ENCODE measurements at regions not wholly inside any gene's neighbourhood (a gene's known extent, or its start where the extent isn't known, plus 50 kb on each side); places are given as distances from the start of the nearest gene placed in this dataset.
A peak's percentile ranks its signal among the peaks of the same experiment; 100 is the strongest.

DNA sequence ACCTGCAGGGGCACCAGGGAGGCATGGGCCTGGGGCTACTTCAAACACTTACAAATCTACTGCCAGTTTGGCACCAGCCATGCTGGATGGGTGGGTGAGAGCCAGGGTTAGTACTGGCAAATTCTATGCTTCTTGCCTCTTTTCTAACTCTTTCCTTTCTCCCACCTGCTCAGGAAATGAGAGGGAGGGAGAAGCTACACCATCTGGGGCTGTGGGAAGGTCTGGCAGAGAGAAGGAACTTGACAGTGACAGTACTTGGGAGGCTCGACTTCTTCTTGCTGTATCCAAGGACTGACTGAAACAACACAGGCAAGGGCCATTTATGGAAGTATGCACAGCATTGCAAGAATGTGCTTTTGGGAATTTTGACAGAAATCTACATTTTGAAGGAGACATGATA lies 149.6 kb upstream of the DYRK2 start:
- DNase-seq (ENCODE audit: low read depth) = no peak

DNA sequence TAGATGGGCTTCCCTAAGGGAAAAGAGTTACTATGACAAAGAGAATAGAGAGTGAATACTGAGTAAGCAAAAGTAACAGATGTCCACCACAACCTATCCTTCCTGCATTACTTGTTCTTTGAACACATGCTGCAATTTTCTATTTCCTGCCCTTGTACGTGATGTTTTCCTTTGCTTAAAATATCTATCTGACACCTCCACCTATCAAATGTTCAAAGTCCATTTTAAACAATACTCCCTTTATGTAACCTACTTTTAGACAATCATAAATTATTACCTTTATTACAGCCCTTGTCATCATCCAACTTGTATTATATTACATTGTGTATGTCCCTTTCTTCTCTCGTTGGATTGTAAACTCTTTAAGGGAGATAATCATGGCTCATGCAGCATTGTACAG lies 147.2 kb upstream of the DYRK2 start:
- DNase-seq (ENCODE audit: low read depth) = no peak

DNA sequence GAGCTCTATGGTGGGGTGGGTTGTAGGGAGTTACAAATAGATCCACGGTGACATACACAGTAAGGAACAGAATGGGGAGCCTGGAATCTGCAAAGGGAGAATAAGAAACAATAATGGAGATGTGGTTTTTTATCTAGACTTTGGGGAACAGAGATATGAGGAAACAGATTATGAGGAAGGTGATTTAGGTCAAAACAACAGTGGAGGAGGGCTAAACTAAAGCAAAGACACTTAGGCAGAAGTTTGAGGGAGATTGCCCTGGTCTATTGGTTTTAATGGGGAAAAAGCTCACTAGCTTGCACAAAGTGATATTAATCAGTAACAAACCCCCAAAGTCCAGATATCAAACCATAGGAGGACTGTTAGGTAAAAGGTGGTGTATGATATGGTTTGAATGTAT lies 144.5 kb upstream of the DYRK2 start:
- DNase-seq (ENCODE audit: low read depth) = no peak

DNA sequence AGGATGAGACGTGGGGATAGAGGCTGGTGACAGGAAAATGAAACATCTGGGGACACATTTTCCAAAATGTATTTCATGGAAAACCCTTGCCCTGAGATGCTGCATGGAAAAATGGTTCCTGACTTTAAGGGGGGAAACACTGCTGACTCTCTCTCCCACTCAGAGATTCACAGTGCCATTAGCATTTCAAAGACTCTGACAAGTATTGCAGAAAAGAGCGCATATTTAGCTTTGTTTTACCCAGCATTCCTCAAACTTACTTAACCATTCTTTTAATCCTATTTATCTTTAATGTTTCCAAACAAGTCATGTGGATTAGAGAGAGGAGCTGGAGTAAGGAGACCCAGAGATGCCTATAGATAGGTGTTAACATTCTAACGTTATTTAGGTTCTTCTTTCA lies 141.8 kb upstream of the DYRK2 start:
- no peak for DNase-seq (ENCODE audit: low read depth)

DNA sequence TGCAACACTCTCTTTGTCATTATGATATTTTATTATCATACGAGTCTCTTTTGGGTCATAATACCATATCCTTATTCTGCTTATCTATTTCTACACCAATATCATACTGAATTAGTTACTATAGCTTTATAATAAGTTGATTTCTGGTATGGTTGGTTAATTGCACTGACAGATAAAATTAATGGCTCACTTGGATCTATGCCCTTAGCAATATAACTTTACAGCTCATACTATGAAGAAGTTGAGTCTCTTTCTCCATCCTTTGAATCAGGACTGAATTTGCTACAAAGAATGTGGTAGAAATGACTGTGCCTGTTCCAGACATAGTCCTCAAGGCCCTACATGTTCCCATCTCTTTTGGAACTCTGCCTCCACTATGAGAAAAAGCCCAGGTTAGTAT lies 139.7 kb upstream of the DYRK2 start:
- DNase-seq (ENCODE audit: low read depth) = no peak

DNA sequence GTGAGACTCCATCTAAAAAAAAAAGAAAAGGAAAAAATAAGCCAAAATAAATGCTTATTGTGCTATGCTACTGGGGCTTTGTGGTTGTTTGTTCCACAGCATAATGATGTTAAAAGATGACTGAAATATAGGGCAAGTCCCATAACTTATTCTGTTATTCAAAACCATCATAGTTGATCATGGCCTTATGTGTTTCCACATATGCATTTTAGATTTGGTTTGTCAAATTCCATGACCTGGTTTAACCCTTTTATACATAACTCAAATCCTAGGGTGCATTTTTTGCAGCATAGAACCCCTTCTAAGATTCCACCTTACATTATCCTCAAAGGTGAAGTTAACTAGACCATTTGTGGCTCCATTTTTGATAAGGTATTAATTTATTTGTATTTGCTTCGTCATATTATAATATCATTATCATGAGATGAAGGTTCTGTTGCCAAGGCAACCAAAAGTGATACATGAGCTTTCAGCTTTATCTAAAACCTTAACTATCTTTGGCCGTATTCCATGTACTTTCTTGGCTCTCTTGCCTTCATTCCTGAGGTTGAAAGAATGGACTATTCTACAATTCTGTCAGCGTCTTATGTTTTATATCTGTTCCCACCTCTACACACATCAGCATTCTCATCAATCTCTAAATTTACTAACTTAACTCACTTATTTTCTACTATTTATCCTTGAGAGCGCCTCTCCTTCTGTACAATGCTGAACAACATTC lies 138.7 kb upstream of the DYRK2 start:
- no peak for DNase-seq (ENCODE audit: low read depth)

DNA sequence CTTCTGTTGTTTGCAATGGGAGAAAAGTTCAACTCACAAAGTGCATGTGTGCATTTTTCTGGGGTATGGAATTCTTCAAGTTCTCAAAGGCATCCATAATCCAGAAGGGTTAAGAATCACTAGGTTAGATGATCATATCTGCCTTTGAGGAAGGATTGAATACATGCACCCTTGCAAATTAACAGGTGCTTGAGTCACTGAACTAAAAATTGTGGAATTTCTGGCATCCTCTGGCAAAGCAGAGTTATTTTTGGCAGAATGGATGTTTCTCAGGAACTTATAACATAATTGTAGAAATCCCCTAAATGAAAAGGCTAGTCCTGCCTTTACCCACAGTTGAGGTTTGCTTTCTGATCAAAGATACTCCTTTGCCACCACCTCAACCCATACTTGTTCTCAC lies 136.5 kb upstream of the DYRK2 start:
- no peak for DNase-seq (ENCODE audit: low read depth)

DNA sequence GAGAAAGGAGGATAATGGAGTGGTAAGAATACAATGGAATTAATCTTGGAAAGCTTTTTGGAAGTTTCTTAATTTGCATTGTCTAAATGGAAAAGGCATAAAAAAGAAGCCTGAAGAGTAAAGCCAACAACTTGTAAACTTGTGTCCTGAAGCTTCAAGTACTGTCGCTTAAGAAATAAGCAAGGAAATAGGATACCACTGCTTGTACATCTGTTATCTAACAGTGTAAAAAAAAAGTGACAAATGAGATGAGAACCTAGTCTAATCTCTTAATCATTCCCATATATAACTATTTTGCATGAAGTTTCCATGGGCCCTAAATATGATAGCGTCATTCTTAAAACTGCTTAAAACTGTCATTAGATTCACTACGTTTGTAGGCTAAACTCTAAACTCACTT lies 134.0 kb upstream of the DYRK2 start:
- no peak for DNase-seq (ENCODE audit: low read depth)

DNA sequence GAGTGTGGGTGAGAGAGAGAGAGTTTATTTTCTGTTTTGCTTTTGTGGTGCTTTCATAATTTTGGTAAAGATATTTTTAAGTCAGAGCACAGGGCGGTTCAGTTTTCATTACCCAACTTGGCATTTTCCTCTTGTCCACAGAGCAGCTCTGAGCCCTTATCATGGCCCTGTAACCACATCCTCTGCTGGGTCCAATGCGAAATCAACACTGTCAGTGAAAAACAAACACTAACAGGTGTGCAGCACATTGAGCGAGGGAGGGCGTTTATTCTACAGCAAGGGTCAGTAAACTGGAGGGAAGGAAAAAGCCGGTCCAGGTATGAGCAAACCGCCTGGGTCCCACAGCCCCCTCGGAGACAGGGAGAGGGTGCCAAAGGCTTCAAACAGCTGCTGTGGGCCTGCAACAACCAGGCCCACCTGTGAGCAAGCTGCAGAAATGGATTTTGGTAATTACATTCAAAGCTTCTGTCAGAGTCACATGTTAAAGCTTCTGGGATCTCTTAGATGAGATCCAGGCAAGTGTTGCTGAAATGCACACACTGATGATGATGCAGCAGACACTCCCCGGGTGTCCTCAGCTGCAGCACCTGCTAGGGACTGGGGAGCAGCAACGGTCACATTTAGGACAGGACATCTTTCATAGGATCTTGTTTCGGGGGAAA lies 132.7 kb upstream of the DYRK2 start:
- no peak for DNase-seq (ENCODE audit: low read depth)

DNA sequence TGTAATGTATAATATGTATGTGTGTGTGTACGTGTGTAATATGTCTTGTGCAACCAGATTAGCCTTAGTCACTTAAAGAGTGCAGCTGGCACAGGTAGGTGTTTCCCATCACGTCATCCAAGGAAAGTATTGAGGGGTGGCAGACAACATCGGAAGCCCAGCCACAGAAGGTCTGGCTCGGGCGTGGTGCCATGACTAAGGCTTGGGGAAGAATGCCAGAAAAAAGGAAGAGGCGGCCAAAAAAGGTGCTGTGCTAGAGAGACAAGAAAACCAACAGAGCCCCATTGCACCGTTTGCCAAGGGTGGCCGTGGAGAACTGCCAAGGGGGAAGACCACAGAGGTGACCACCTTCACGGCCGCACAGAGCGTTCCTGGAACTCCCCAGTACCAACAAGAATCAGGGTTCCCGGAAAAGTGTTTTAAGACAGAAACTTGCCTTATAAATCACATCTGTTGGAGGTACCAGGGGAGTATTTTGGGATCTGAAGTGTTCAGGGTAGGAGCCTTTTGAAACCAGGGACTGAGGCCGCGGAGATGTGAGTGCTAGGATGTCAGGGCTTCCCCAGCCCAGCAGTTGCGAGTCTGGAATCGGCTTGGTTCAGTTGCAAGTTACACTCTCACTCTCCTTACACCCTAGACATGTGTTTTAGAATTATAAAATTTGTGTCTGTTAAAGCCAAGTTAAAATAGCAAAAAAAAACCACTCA lies 131.2 kb upstream of the DYRK2 start:
- DNase-seq (ENCODE audit: low read depth) = no peak

DNA sequence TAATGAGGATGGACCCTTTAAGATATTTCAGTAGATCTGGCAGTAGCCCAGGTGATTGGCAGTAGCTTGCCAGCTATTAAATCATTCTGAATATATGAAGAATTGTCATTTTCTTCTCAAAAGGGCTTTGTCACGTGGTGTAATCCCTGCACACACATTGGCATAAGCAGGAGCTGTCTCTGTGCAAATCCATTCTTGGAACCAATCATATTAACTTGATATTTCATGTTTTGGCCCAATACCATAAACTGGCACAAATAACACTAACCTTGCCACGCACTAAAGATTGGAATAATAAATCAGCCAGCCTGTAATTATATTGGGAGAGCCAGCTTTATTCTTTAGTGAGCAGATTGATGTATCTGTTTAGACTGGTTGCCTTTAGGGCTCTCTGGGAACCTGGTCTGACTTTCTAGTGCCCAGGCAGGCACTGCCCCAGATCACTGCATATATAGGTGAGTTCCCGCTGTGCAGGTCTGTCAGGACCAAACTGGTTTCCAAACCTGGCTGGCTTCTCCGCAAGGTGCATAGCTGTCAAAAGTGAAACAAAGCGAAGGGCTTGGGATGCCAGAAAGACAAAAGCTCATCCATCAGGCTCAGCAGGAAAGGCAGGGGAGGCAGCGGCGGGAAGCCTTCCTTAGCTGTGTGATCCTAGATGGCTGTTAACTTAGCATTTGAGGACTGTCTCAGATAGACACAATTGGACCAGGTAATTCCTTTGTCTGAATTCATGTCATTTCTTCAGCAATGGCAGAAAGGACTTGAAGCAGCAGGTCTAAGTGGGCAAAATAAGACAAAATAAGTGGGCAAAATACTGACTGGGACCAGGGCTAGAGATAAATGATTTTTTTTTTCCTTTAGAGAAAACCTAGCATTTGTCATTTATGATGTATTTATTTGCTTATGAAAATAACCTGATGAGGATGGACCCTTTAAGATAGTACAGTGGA lies 128.8 kb upstream of the DYRK2 start:
- no peak for DNase-seq (ENCODE audit: low read depth)

DNA sequence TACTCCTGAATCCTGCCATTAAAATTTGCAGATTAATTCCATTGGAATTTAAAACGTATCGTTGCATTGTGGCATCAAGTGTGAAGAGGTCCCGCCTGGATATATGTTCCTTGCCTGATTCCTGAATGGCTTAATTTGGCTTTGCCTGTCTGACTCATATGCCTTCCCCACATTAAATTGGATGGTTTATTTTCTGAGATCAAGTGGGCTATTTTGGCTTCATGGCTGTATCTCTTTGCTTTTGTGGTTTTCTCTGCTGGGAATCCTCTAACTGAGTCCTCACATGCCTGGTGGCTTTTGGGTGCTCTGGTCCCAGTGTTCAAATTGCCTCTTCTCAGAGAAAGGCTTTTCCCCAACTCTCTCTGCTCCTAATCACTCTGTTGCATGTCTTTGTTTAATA lies 127.9 kb upstream of the DYRK2 start:
- DNase-seq (ENCODE audit: low read depth) = no peak

DNA sequence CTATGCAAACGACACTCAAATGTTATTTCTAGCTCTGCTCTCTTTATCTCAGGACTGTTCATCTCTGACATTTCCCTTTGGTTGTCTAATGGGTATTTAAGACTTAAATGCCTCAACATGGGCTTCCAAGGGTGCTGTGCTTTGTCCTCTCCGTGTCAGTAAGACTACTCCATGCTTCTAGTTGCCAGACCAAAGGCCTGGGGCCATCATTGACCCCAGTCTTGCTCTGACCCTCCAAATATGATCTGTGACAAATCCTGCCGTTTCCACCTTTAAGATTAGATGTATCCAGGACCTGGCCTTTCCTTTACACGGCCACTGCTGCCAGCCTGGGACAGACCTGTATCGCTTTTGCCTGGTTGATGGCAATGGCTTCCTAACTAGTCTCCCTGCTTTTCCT lies 126.3 kb upstream of the DYRK2 start:
- DNase-seq (ENCODE audit: low read depth) = no peak

DNA sequence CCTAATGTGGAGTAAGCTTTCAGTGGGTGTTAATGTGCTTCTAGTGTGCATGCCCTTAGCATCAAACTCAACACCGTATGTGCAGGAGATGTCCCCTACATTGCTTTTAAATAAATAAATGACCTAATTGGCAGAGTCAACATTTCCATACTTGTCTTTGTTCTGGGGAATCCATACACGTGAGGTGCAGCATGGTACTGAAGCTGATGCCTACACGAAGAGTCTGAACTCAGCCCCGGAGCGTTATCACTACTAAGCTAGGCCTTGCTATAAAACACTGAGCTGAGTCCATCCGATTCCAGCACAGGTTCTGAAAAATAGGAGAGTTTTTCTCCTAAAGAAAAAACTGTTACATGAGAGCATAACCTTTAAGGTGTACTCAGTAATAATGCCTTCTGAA lies 125.0 kb upstream of the DYRK2 start:
- DNase-seq (ENCODE audit: low read depth) = no peak

DNA sequence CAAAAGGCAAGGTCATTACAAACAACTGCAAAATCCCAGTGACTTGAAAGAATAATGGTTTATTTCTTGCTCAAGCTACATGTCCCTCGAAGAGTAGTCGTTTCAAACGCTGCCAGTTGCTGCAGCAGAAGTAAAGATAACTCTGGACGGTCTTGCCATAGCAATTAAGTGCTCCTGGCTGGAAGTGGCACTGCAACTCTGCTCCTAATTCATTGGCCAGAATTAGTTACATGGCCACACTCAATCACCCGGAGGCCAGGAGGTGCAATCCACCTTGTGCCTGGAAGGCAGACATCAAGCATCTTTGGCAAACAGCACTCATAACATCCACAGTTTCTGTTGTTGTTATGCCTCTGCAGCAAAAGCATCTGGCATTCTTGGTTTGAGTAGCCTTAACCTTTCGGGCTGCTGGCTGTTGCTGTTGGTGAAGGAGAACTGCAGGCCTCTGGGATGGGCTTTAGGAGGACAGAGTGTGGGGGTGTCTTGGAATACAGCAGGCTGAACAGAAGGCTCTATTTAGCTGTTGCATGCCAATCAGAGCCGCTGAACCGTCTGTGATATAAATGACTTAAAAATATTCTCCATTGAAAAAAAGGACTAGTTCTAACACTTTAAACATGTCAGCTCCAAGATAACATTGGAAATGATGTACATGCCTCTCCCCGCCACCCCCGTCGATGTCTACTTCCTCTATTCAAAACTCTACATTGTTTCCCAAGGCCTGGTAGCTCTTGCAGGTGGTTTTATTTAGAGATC lies 123.5 kb upstream of the DYRK2 start:
- no peak for DNase-seq (ENCODE audit: low read depth)

DNA sequence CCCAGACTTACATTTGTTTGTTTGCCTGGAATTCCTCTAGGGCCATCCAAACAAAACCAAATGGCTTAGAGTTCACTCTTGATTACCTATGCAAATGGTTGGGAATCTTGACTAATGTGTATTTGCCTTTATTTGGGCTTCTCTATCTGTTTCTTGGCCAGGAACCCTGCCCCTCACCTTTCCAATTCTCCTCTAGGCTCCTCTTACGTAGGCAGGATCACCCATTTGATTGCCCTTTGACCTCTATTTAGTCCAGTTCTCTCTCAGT lies 123.0 kb upstream of the DYRK2 start:
- no peak for DNase-seq (ENCODE audit: low read depth)

DNA sequence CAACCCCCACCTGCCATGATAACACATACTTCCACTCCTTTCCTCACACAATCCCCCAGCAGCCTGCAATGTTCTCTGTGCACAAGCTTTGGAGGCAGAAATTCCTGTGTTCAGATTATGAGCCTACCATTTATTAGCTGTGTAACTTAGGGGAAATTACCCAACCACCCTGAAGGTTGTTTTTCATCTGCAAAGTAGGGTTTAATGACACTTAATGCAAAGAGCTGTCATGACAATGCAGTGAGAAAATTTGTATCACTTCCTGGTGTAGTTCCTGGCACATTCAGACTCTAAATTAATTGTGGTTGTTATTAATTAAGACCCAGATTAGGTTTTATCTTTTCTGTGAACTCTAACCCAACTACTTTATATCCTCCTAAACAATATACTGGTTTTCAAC lies 122.4 kb upstream of the DYRK2 start:
- no peak for DNase-seq (ENCODE audit: low read depth)

DNA sequence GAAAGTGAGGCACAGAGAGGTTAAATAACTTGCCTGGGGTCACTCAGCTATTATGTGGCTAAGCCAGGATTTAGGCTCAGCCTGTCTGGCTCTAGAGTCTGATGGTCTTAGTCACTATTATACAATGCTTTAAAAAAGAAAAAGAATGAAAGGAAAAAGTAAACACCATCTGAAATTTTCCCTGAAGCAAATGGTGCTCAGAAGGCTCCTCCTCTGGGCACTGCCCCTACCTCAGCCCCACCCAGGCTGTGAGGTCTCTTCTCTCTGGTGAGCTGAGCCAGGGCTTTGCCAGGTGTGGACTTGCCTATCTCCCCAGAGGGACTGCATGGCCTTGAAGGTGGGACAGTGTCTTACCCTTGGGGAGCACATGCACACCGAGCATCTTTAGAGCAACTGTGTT lies 117.5 kb upstream of the DYRK2 start:
- DNase-seq (ENCODE audit: low read depth) = no peak

DNA sequence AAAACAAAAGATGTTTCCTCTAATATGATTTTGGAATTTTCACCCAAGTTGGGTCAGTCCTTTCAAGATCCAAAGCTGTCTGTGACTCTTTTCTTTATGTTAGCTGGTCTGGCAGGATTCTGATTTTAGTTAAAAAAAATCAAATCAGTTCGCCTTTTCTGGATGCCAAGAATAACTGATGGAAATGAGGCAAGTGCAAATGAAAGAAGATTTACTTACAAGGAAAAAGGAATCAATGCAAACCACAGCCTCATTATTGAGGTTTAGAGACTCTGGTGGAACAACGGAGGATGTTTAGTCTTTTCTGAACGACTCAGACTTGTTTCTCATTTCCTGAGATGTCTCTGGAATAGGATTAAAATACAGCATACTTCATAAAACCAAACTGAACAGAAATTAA lies 117.0 kb upstream of the DYRK2 start:
- no peak for DNase-seq (ENCODE audit: low read depth)

DNA sequence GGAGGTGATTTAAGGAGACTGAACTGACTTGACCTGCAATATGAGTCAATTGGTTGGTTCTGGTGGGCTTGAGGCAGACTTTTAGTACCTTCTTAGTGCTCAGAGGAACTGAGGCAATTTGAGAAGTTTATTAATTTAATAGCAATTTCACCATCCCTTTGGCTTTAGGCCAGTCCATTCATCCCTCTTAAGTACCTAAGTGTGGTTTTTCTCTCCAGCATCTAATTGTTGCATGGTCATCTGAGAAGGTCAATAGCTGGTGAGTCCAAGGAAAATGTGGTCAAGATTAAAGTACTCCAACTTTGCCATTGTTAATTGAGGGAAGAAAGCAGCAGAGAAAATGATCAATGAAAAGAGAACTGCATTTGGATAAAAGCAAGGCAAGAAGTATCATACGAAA lies 115.4 kb upstream of the DYRK2 start:
- DNase-seq (ENCODE audit: low read depth) = no peak

DNA sequence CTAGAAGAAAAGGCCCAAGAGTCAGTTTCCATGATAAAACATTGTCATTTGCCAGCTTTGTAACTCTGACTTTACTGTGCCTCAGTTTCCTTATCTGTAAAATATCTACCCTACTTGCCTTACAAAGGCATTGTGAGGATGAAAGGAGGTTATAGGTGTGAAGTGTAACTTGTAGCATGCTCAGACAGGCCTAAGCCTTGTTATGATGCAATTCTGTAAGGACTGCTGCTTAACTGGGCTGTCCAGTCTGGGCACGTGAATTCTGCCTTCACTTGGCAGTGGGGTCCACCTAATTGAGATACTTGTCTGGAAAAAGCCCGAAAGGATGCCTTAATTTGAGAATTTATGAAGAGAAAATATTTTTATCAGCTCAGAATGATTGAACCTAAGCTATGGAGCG lies 114.5 kb upstream of the DYRK2 start:
- DNase-seq (ENCODE audit: low read depth) = no peak

DNA sequence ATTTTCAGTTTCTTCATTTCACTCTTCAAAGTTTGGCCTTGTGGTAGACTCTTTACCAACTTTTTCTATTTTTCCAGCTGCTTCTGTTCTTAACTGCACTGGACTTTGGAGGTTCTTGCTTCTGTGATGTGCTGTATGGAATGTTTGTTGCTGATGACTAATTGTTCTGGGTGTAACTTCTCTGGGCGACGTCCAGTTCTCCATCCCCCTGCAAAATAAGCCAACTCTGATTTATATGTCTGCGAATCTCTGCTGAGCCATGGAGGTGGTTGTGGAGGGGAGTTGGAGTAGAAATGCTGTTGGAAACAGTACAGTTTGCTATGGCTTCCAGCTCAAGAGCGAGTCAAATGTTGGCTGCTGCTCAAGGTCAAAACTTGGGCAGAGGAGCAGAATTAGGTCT lies 113.9 kb upstream of the DYRK2 start:
- peak; percentile 84 for DNase-seq (ENCODE audit: low read depth)

Data from GM04504 (cell line).